AG09319 (cell line): ENCODE measurements at regions not wholly inside any gene's neighbourhood (a gene's known extent, or its start where the extent isn't known, plus 50 kb on each side); places are given as distances from the start of the nearest gene placed in this dataset.

Experiments used
- DNase-seq: peaks from one replicate; pipeline ENCODE4 v3.0.0-alpha.2; 2010; ENCODE audit warnings: low read depth; ENCODE audit errors: extremely low read depth
- TF ChIP-seq, protein P1 (sequence below): IDR thresholded peaks from 2 replicates; pipeline ENCODE4 v1.5.1; 2011; ENCODE audit warnings: low read depth, mild to moderate bottlenecking, inconsistent platforms, low read length, moderate library complexity

DNA sequence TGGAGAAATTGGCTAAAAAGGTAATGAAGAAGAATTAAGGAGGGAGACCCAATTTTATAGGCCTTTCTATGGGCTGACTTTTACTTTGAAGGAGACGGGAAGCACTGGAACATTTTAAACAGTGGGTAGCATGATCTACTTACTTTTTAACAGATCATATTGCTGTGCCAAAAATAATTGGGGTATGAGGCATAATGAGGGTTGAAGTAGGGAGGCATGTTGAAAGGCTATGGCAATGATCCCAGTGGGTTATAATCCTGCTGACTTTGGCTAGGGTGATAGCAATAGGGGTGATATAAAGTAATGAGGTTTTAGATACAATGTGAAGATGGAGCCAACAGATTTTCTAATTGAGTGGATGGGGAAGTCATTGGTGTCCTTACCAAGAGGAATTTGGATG lies 73.2 kb downstream of the GPR37 start:
- TF ChIP-seq, protein P1, sequence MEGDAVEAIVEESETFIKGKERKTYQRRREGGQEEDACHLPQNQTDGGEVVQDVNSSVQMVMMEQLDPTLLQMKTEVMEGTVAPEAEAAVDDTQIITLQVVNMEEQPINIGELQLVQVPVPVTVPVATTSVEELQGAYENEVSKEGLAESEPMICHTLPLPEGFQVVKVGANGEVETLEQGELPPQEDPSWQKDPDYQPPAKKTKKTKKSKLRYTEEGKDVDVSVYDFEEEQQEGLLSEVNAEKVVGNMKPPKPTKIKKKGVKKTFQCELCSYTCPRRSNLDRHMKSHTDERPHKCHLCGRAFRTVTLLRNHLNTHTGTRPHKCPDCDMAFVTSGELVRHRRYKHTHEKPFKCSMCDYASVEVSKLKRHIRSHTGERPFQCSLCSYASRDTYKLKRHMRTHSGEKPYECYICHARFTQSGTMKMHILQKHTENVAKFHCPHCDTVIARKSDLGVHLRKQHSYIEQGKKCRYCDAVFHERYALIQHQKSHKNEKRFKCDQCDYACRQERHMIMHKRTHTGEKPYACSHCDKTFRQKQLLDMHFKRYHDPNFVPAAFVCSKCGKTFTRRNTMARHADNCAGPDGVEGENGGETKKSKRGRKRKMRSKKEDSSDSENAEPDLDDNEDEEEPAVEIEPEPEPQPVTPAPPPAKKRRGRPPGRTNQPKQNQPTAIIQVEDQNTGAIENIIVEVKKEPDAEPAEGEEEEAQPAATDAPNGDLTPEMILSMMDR: no peak
- DNase-seq: no peak

DNA sequence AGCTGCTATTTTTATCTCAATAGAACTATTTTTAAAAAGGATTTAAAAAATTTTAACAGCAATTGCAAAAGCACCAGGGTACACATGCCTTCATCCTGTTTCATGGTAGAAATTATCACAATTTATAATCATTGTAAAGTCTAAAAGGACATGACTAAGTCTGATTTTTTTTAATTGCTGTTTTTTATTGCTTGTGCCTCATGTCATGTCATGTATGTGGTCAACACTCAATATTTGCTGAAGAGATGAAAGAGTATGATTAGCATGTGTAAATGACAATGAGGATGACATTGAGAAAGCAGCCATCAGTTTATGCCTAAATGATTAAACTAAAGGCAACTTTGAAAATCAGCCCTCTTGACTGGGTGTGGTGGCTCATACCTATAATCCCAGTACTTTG lies 74.8 kb downstream of the GPR37 start:
- DNase-seq: no peak
- TF ChIP-seq, protein P1: no peak

DNA sequence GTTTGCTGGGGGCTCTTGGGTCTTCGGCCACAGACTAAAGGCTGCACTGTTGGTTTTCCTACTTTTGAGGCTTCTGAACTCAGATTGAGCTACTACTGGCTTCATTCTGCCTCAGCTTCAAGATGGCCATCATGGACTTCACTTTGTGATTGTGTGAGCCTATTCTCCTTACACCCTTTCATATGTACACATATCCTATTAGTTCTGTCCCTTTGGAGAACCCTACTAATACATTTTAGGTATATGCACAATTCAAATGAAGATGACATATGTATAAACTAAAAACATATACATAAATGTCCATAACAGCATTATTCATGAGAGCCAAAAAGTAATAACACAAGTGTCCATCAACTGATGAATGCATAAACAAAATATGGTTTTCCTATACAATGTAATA lies 75.7 kb downstream of the GPR37 start:
- TF ChIP-seq, protein P1: no peak
- no peak for DNase-seq

DNA sequence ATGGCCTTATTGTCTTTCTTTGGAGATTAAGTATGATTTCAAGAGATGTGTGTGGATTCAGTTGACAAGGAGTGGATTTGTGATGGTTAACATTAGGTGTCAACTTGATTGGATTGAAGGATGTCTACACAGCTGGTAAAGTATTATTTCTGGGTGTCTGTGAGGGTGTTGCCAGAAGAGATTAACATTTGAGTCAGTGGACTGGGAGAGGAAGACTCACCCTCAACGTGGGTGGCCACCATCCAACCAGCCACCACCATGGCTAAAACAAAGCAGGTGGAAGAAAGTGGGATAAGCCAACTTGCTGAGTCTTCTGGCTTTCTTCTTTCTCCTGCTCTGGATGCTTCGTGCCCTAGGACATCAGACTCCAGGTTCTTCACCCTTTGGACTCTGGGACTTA lies 76.1 kb downstream of the GPR37 start:
- TF ChIP-seq, protein P1: no peak
- no peak for DNase-seq

DNA sequence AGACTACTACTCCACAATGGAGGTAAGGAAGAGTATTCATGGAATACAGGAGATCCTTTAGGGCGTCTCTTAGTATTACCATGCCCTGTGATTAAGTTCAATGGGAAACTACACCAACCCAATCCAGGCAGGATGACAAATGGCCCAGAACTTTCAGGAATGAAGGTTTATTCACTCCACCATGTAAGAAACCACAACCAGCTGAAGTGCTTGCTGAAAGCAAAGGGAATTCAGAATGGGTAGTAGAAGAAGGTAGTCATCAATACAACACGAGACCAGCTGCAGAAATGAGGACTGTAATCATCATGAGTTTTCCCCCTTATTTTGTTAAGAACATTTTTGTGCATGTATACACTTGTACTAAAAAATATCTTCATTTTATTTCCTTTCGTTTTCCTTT lies 76.6 kb downstream of the GPR37 start:
- DNase-seq: no peak
- TF ChIP-seq, protein P1: no peak

DNA sequence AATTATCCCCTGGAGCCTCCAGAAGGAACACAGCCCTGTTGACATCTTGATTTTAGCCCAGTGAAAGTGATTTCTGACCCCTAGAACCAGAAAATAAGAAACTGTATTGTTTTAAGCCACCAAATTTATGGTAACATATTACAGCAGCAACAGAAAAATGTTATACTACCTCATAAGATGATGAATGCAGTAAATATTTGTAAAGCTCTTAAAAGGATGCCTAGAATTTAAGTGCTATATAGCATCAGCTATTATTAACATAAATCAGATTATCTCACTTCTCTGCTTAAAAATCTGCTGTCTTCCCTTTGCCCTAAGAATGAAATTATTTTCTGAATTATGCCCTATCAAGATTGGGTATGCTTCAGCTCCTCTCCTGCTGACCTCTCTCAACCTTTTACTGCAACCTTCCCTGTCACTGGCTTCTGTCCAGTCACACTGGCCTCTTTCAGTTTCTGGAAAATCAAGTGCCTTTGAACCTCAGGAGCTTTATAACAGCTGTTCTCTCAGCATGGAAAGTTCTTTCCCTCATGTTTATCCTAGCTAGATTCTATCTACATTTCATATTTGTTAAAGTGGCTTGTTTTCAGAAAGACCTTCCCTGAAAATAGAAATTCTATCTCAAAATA lies 78.9 kb downstream of the GPR37 start:
- TF ChIP-seq, protein P1: no peak
- no peak for DNase-seq

DNA sequence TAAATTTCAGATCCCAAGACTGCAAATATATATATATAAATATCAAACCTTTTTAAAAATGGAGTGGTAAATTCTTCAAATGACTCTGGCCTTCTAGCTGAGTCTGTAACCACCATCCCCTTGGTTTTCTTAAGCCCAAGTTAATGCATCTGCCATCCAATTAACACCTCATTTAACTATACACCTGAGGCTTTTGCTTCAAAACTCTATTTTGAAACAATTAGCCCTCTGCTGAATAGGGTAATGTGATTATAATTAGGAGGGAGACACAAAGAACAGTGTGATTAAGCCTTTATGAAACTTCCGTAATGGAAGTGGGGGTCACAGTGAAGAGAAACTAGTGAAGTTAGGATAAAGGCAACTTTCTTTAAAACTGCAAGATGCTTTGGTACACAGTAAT lies 83.6 kb downstream of the GPR37 start:
- TF ChIP-seq, protein P1: no peak
- DNase-seq: no peak
